Fibroblast of lung (primary cell): ENCODE measurements at regions not wholly inside any gene's neighbourhood (a gene's known extent, or its start where the extent isn't known, plus 50 kb on each side); places are given as distances from the start of the nearest gene placed in this dataset.
A peak's percentile ranks its signal among the peaks of the same experiment; 100 is the strongest.
"Not testable (repeated sequence)": the region's sequence is repeated elsewhere in the genome, so short reads cannot be mapped to it uniquely, and the experiment has no call there.

ENCODE experiments used
- DNase-seq, 2 donors: peaks; one replicate each; pipeline versions ENCODE4 v3.0.0 to v3.0.0-alpha.2; 2010; ENCODE audit warnings: low read depth in 2 of 2
- H2AFZ ChIP-seq: 2 replicates; pipeline ENCODE4 v1.5.1; 2012; ENCODE audit warnings: low read length, control low read depth, inconsistent platforms
- H3K27ac ChIP-seq: 2 replicates; pipeline ENCODE4 v1.5.1; 2011; ENCODE audit warnings: low read length, control low read depth; ENCODE audit not compliant: insufficient read depth
- H3K27me3 ChIP-seq: 2 replicates; pipeline ENCODE4 v1.5.1; 2011; ENCODE audit warnings: mild to moderate bottlenecking, low read length; ENCODE audit not compliant: control insufficient read depth, insufficient read depth
- H3K36me3 ChIP-seq: 2 replicates; pipeline ENCODE4 v1.5.1; 2011; ENCODE audit warnings: low read length; ENCODE audit not compliant: control insufficient read depth, insufficient read depth
- H3K4me1 ChIP-seq: 2 replicates; pipeline ENCODE4 v1.5.1; 2011; ENCODE audit warnings: low read length; ENCODE audit not compliant: control insufficient read depth, insufficient read depth; ENCODE audit errors: extremely low read depth
- H3K4me2 ChIP-seq: 2 replicates; pipeline ENCODE4 v1.5.1; 2011; ENCODE audit warnings: low read length, control low read depth; ENCODE audit not compliant: insufficient read depth; ENCODE audit errors: extremely low read depth
- H3K4me3 ChIP-seq, 4 experiments: fragments of 200-600 bp in 1 of 4; sonication (generic) in 1 of 4; replicated peaks in 1 of 4; 2 replicates each; pipeline ENCODE4 v1.5.1; 2011 to 2016; ENCODE audit warnings: low read length in 4 of 4, low read depth in 3 of 4, mild to moderate bottlenecking in 3 of 4, control low read depth in 2 of 4, inconsistent platforms in 1 of 4, mixed read lengths in 1 of 4; ENCODE audit not compliant: insufficient read depth in 1 of 4; ENCODE audit errors: control extremely low read depth in 1 of 4
- H3K79me2 ChIP-seq: 2 replicates; pipeline ENCODE4 v1.5.1; 2012; ENCODE audit warnings: mild to moderate bottlenecking, low read length, inconsistent platforms; ENCODE audit not compliant: control insufficient read depth, insufficient read depth
- H3K9ac ChIP-seq: 2 replicates; pipeline ENCODE4 v1.5.1; 2011; ENCODE audit warnings: mild to moderate bottlenecking, low read length, control low read depth; ENCODE audit not compliant: insufficient read depth
- H3K9me3 ChIP-seq: 2 replicates; pipeline ENCODE4 v1.5.1; 2012; ENCODE audit warnings: low read depth, low read length; ENCODE audit not compliant: control insufficient read depth, insufficient read depth
- H4K20me1 ChIP-seq: 2 replicates; pipeline ENCODE4 v1.5.1; 2011; ENCODE audit warnings: low read length; ENCODE audit not compliant: control insufficient read depth, insufficient read depth; ENCODE audit errors: extremely low read depth
- EZH2 ChIP-seq: IDR thresholded peaks from 2 replicates; pipeline ENCODE4 v1.5.1; 2012; ENCODE audit warnings: low read length, control low read depth, mild to moderate bottlenecking; ENCODE audit errors: missing control alignments
- TF ChIP-seq, protein P1 (sequence below), 2 donors: IDR thresholded peaks in 1 of 2; conservative IDR thresholded peaks in 1 of 2; 1 replicate in 1 of 2; 2 replicates in 1 of 2; pipeline ENCODE4 v1.5.1; 2011 to 2012; ENCODE audit warnings: low read length in 2 of 2, control low read depth in 1 of 2, inconsistent platforms in 1 of 2, low read depth in 1 of 2, mild to moderate bottlenecking in 1 of 2

DNA sequence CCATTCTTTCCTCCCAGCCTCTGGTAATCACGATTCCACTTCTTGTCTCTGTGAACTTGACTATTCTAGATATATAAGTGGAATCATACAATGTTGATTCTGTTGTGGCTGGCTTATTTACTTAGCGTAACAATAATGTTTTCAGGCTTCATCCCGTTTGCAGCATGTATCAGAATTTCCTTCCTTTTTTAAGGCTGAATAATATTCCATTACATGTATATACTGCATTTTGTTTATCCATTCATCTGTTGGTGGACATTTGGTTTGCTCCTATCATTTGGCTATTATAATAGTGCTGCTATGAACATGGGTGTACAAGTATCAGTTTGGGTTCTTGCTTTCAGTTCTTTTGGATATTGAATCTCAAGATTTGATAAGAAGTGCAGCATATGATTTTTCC lies 239.7 kb upstream of the ZNF608 start:
- Histone ChIP-seq H3K36me3 (no peaks in the 10 kb centered on the region), H3K79me2 (no peaks in the 10 kb centered on the region), H3K9ac (no peak overlapping the region), H3K4me2 (no peak overlapping the region), H3K9me3 (no peaks in the 10 kb centered on the region), H2AFZ (no peak overlapping the region), H3K4me1 (no peaks in the 10 kb centered on the region), H4K20me1 (no peaks in the 10 kb centered on the region), H3K27me3 (no peaks in the 10 kb centered on the region), H3K27ac (no peak overlapping the region), H3K4me3 (no peak overlapping the region)
- TF ChIP-seq, protein P1, sequence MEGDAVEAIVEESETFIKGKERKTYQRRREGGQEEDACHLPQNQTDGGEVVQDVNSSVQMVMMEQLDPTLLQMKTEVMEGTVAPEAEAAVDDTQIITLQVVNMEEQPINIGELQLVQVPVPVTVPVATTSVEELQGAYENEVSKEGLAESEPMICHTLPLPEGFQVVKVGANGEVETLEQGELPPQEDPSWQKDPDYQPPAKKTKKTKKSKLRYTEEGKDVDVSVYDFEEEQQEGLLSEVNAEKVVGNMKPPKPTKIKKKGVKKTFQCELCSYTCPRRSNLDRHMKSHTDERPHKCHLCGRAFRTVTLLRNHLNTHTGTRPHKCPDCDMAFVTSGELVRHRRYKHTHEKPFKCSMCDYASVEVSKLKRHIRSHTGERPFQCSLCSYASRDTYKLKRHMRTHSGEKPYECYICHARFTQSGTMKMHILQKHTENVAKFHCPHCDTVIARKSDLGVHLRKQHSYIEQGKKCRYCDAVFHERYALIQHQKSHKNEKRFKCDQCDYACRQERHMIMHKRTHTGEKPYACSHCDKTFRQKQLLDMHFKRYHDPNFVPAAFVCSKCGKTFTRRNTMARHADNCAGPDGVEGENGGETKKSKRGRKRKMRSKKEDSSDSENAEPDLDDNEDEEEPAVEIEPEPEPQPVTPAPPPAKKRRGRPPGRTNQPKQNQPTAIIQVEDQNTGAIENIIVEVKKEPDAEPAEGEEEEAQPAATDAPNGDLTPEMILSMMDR (conservative IDR thresholded peaks at IDR 0.05 in 1 of 2, IDR thresholded peaks at IDR 0.05 in 1 of 2; ENCODE audit: low read depth in 1 of 2, low read length in 2 of 2) = no peak
- no peak for TF ChIP-seq EZH2
- DNase-seq = no peak

DNA sequence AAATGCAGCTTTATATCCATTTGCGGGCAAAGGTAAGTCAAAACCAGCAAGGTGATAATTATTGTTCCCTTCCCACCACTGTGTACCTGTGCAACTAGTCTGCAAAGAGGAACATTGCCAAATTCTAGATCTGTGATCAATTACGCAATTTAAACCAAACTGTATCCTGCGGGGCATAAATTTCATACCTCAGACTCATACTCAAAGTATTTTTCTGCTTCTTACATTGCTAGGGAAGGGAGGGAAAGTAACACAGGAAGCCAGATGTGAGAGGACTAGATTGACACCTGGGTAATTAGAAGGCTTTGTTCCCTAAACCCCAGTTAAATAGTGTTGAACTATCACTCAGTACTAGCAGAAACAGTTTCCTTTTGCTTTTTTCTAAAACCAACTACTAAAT lies 240.2 kb upstream of the ZNF608 start:
- Histone ChIP-seq H3K4me2 (no peak overlapping the region), H4K20me1 (no peaks in the 10 kb centered on the region), H3K9ac (no peak overlapping the region), H3K9me3 (no peaks in the 10 kb centered on the region), H3K79me2 (no peaks in the 10 kb centered on the region), H3K27me3 (no peaks in the 10 kb centered on the region), H3K27ac (no peak overlapping the region), H3K4me3 (no peak overlapping the region), H3K4me1 (no peaks in the 10 kb centered on the region), H2AFZ (no peak overlapping the region), H3K36me3 (no peaks in the 10 kb centered on the region)
- peak in 1 of 2 donors; percentile 8 for DNase-seq
- TF ChIP-seq, protein P1 (conservative IDR thresholded peaks at IDR 0.05 in 1 of 2, IDR thresholded peaks at IDR 0.05 in 1 of 2; ENCODE audit: low read depth in 1 of 2, low read length in 2 of 2) = no peak
- TF ChIP-seq EZH2 = no peak

DNA sequence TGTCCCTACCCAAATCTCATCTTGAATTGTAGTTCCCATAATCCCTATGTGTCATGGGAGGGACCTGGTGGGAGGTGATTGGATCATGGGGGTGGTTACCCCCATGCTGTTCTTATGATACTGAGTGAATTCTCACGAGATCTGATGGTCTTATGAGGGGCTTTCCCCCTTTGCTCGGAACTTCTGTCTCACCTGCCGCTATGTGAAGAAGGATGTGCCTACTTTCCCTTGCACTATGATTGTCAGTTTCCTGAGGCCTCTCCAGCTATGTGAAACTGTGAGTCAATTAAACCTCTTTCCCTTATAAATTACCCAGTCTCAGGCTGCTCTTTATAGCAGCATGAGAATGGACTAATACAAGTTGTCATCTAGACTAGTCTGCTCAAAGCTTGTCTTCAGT lies 241.3 kb upstream of the ZNF608 start:
- H3K79me2 ChIP-seq, H3K4me2 ChIP-seq, H3K27ac ChIP-seq, H3K4me1 ChIP-seq, H3K9me3 ChIP-seq, H2AFZ ChIP-seq, H3K4me3 ChIP-seq, H4K20me1 ChIP-seq, DNase-seq, H3K9ac ChIP-seq, H3K36me3 ChIP-seq, H3K27me3 ChIP-seq: not testable (repeated sequence)

DNA sequence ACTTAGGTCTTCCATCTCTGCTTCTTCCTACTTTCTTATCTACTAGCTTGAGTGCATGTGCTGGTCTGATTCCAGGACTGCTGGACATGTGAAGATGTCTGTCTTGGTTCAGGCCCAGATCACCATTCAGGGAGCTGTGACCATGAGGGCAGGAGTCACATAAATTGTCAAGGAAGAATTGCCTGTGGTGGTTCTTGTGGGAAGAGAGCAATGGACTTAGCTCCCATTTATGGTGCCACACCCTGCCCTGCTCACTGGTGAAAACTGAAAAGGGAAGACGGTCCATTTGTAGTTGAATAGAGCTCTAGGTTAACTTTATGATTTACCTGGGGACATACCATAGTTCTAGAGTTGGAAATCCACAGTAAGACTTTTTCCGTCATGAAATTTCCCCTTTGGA lies 244.3 kb upstream of the ZNF608 start:
- Histone ChIP-seq H3K36me3 (no peaks in the 10 kb centered on the region), H3K27me3 (no peaks in the 10 kb centered on the region), H4K20me1 (no peaks in the 10 kb centered on the region), H3K4me2 (no peak overlapping the region), H3K79me2 (no peaks in the 10 kb centered on the region), H3K4me1 (no peaks in the 10 kb centered on the region), H3K4me3 (no peak overlapping the region), H3K9me3 (no peaks in the 10 kb centered on the region), H2AFZ (no peak overlapping the region), H3K9ac (no peak overlapping the region), H3K27ac (no peak overlapping the region)
- TF ChIP-seq EZH2 = no peak
- TF ChIP-seq, protein P1 (conservative IDR thresholded peaks at IDR 0.05 in 1 of 2, IDR thresholded peaks at IDR 0.05 in 1 of 2; ENCODE audit: low read depth in 1 of 2, low read length in 2 of 2) = no peak
- DNase-seq = no peak
